ENCODE measurements at regions not wholly inside any gene's neighbourhood (a gene's known extent, or its start where the extent isn't known, plus 50 kb on each side); places are given as distances from the start of the nearest gene placed in this dataset.
"Not testable (repeated sequence)": the region's sequence is repeated elsewhere in the genome, so short reads cannot be mapped to it uniquely, and the experiment has no call there.

DNA sequence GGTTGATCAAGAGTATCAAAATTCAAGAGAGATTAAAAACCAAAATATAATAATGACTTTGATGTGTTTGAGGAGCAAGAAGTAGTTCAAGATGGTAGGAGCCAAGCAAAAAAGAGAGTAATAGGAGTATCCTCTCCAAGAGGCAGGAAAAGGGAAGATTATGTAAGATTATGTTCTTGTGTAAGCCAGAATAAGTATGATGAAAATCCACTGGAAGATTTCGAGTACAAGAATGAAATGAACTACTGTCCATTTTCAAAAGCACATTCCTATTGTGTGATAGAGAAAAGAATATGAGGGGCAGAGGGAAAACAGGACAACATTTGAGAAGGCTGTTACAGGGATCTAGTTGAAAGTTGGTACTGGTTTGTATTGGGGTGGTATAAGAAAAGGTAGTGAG lies 659.6 kb upstream of the INTU start:
- DNase-seq (ENCODE audit: low read depth in 2 of 2): no peak

DNA sequence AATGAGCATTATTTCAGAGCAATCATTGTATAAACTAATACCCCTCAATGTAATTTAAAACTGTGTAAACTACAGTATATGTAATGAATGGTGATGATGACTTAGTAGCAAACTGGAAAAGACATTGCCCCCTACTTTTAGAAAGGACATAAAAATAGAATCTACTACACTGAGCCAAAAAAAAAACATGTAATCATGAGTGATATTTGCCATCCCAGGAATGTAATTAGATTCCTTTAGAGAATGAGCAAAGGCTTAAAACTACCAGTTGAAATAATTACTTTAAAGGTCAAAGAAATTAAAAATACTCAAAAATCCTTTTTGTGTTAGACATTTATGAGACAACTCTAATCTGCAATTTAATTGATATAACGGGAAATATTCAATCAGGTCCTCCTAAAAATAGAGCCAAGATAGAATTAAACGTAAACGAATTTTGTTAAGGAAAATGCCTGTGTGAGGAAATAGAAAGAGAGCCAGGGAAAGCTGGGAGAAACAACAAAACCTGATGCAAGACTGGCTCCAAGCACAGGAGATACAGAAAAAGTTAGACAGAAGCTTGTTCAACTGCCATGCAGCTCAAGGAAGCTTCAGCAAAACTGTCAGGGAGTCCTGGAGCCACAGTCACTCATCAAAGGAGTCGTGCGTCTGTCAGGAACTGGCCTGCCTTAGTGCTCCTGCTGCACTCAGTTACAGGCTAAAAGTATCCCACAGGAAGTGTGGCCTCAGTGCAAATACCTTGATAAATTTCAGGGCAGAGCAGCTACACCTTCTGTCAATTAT lies 655.7 kb upstream of the INTU start:
- no peak for DNase-seq (ENCODE audit: low read depth in 2 of 2)

DNA sequence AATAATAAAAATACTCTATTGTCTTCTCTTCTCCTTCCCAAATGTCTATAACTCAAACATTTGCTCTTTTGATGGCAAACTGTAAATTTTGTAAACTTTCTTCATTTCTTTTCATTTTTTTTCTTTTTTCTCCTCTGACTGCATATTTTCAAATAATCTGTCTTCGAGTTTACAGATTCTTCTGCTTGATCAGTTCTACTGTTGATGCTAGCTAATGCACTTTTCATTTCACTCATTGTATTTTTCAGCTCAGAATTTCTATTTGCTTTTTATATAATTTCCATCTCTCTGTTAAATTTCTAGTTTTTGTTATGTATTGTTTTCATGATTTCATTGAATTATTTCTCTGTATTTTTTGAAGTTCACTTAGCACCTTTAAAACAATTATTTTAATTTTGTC lies 646.8 kb upstream of the INTU start:
- no peak for DNase-seq (ENCODE audit: low read depth in 2 of 2)

DNA sequence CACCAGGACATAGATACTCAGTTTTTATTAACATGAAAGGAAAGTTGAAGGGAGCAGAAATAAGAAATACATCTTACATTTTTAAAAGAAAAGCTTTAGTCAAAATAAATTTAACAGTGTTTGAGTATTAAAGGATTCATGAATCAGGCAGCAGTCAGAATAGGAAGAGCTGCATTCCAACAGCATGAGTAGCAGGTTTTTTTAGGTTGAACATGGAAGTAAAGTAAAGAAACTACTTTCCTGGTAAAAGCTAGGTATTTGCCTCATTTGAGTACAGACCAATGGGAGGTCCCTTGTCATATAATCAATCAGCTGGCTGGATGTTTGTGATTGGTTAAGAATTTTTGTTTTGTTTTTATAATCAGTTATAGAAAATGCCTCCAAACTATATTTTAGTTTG lies 645.9 kb upstream of the INTU start:
- DNase-seq (ENCODE audit: low read depth in 2 of 2): no peak

DNA sequence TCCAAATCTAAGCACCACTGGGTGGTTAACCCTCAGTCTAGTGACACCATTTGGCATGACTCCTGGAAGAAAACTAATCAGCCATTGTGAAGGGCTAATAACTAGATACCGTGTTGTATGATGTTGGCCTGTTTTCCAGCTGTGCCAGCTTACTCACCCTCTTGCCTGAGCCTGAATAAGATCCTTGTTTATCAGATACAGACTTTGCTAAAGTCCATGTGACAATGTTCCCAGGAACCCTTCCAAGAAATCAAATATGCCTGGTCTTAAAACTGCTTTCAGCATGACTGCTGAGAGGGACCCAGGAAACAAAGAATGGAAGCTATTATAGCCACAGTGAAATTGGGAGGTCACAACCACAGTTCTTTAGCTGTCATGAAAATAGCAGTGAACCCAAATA lies 640.8 kb upstream of the INTU start:
- no peak for DNase-seq (ENCODE audit: low read depth in 2 of 2)

DNA sequence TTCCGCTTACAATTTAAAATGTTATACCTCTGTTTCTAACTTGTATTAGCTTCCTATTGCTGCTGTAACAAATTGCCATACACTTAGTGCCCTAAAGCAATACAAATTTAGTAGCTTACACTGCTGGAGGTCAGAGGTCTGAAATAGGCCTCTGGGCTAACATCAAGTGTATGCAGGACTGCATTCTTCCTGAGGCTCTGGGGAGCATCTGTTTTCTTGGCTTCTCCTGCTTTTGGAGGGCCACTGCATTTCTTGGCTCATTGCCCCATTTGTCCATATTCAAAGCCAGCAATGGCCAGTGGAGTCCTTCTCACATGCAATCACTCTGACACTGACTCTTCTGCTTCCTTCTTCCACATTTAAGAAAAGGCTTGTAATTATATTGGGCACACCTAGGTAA lies 639.8 kb upstream of the INTU start:
- no peak for DNase-seq (ENCODE audit: low read depth in 2 of 2)

DNA sequence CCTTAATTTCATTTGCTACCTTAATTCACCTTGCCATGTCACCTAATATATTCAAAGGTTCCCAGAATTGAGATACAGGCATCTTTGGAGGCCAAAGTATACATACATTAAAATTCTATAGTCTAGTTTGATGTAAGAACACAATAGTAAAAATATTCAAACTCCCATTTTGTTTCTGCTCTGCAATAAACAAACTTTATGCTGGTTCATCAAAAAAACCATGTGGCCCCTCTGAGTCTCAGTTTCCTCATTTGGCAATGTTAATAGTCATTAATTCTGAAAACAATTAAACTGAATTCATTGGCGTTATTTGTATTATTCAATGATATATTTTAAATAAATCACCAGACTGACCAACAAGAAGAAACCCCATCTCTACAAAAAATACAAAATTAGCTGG lies 639.4 kb upstream of the INTU start:
- DNase-seq (ENCODE audit: low read depth in 2 of 2): no peak

DNA sequence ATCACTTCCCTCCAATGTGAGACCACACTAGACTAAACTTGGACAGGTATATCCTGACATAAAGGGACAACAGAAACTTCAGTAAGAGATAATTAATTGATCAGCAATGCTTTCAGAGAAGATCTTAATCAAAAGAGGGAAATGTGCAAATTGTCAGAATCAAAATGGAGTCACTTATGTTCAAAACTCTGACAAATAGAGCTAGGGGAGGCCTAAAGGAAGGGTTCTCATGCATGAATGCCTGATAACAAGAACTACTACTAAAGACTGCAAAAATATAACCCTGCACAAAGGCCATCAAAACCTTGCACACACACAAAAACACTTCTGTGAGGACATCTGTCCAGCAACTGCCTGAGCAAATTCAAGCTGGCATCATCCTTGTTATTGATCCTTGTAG lies 637.5 kb upstream of the INTU start:
- no peak for DNase-seq (ENCODE audit: low read depth in 2 of 2)

DNA sequence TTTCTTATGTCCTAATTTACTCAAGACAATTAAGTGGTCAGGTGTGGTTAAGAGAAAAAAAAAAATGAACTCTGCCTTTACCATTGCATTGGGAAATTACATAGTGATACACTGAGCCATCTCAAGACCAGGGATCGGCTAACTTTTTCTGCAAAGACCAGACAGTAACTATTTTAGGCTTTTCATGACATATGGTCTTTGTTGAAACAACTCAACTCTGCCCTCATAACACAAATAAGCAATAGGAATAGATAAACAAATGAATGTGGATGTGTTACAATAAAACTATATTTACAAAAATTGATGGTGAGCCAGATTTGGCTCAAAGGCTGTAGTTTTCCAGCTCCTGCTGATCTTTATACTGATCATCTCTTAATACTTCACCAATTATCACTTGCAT lies 632.6 kb upstream of the INTU start:
- no peak for DNase-seq (ENCODE audit: low read depth in 2 of 2)

DNA sequence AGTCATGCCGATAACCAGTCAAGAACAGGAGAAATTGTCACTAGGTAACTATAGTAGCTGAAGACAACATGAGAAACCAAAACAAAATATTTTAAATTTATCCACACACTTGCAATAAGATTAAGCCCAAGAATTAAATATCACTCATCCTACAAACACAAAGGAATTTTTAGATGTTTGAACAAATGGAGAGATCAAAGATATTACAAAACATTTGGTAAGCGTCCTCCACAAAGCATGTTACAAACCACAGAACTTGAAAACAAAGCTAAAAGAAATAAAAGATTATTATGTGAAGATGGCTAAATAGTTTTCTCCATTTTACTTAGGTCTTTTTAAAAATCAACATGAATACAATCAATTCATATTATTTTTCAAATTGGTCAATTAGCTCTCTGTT lies 631.9 kb upstream of the INTU start:
- DNase-seq (ENCODE audit: low read depth in 2 of 2): no peak

DNA sequence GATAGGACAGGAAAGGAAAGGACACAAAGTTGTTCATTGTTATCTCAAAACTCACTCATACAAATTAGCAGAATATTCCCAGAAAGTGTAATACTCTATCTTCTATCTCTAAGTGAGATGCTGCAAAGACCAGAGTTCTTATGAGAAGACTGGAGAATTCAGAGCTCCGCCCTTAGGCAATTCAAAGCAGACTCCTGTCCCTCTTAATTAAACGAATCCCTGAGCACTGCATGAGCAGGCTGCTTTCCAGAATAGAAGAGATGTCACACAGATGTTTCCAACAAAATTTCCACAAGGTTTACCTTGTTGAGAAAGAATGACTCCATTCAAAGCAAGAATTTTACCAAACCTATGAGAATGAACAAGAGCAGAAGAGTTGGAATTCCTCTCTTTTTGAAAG lies 630.8 kb upstream of the INTU start:
- DNase-seq (ENCODE audit: low read depth in 2 of 2): no peak

DNA sequence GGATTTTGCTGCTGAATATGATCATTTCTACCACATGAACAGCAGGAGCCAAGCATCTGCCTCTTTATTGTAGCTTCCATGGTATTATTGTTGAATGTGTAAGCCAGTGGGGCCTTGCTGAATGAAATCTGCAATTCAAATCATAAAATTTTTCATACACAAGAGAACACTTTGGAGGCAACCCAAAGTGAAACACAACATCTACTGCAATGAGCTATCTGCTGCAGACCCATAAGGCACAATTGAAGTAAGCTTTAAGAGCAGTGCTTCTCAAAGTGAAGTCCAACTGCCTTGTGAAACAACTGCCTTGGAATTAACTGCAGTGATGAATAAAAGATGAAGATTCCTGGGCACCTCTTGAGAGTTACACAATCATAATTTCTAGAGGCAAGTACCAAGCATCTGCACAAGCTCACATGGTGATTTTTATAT lies 626.3 kb upstream of the INTU start:
- no peak for DNase-seq (ENCODE audit: low read depth in 2 of 2)

DNA sequence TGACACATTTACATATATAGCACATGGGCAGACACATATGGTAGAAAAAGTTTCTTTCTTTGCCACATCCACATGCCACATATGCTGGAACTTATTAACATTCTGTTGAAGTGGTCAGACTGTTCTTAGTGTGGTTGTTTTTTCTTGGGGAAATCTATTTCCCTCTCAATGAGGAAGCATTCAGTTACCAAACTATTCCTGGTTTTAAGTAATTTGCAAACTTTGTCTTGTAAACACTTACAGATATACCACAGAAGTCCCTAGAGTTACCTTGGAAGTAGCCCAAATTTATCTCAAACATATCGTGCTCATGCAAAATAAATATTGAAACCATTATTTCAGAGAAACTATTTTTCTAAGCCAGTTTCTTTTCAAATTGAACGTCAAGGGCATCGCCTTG lies 625.5 kb upstream of the INTU start:
- DNase-seq (ENCODE audit: low read depth in 2 of 2): no peak

DNA sequence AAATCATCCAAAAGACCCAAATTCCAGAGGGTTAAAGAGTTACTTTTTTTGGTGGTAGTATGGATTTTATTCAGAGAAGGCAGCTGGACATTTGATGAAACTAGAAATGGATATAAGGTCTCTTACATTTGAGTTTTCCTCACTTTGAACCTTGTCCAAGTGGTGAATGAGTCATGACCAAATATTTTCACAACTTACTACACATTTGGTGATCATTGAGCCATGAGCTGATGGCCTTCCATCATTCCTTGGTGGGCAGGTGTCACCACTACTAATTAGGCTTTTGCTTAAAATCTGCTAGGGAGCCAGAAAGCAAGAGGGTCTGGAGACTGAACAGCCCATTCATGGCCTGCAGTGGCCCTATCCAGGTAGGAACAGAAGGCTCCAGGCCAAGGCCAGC lies 620.2 kb upstream of the INTU start:
- no peak for DNase-seq (ENCODE audit: low read depth in 2 of 2)

DNA sequence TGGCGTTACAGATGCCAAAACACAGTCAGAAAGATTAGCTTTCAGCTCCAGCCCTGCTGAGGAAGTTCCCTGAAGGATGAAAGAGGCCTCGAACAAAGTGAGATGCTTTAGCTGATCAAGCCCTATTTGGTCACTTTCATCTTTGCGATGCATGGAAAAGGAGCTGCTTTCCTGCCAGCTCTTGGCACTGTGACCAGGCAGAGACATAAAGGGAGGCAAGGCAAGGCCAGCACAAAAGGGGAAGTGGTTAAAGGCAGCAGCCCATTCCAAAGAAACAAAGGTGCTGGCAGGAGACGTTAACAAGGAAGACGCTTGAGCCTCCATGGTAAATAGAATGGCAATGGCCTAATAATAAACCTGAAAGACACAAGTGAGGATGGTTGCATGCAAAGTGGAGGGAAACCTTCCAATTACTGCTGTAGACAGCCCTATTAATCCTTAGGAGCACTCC lies 617.1 kb upstream of the INTU start:
- no peak for DNase-seq (ENCODE audit: low read depth in 2 of 2)

DNA sequence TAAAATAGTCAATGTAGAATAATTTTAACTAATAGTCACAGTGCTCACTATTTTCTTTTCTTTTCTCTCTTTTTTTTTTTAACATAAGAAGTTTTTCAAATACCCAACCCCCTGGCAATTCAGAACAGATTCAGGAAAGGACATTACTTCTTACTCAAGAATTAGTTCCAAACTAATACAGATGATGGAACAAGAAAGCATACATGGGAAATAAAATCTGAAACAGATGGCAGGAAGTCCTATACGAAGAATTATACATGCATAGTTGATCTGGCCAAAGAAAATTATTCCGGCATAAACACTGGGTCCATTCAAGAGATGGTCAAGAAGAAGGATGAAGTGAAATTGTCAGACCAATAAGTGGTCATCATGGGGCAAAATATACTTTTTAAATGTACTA lies 614.4 kb upstream of the INTU start:
- DNase-seq (ENCODE audit: low read depth in 2 of 2): no peak

DNA sequence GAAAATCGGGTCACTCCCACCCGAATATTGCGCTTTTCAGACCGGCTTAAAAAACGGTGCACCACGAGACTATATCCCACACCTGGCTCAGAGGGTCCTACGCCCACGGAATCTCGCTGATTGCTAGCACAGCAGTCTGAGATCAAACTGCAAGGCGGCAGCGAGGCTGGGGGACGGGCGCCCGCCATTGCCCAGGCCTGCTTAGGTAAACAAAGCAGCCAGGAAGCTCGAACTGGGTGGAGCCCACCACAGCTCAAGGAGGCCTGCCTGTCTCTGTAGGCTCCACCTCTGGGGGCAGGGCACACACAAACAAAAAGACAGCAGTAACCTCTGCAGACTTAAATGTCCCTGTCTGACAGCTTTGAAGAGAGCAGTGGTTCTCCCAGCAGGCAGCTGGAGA lies 611.9 kb upstream of the INTU start:
- DNase-seq (ENCODE audit: low read depth in 2 of 2): not testable (repeated sequence)

DNA sequence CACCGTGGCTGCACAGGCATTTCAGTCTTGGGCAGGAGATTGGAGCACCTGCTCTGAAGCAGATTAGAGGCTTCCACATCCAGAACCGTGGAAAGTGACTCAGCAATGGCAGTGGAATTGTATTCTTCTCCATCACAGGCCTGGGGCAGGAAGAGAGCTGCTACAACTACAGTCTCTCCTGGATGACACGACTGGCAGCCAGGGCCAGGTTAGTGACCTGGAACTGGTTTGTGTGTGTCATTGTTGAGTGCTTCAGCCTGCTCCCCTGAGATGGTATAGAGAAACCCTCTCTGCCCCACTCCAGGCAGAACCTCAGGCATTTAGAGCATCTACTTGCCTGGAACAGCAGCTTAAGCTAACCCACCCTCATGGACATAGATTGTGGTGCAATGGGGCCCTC lies 596.5 kb upstream of the INTU start:
- no peak for DNase-seq (ENCODE audit: low read depth in 2 of 2)

DNA sequence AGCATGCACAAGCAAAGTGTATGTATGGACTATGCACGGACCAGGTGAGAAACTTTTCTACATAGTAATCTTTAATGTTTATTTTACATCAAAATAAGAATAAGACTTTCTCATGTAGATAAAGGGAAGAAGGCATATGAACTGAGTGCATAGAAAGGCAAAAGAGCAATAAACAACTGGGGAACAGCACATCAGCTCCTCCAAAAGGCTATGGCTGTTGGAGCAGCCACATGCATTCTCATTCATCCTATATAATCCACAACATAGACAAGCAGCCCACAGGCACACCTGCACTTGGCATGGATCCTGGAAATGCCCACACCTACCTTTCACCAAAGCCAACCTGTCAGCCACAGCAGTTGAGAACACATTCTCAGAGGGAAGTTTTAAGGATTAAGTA lies 586.9 kb upstream of the INTU start:
- DNase-seq (ENCODE audit: low read depth in 2 of 2): no peak

DNA sequence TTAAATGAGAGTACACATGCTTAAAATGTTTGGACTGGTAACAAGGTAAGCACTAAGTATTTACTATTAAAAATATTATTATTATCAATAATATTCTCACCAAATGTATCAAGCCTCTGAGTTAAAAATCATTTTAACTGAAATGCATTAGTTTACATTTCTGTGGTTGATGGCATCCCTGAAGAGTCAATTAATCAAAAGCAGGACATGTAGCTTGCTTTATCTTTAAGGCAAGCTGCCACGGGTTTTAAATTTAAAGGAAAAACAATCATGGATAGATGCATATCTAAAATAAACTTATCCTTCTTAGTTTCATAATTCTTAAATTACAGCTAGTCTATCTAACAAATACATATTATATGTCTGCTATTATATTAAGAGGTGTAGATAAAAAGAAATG lies 584.8 kb upstream of the INTU start:
- no peak for DNase-seq (ENCODE audit: low read depth in 2 of 2)

DNA sequence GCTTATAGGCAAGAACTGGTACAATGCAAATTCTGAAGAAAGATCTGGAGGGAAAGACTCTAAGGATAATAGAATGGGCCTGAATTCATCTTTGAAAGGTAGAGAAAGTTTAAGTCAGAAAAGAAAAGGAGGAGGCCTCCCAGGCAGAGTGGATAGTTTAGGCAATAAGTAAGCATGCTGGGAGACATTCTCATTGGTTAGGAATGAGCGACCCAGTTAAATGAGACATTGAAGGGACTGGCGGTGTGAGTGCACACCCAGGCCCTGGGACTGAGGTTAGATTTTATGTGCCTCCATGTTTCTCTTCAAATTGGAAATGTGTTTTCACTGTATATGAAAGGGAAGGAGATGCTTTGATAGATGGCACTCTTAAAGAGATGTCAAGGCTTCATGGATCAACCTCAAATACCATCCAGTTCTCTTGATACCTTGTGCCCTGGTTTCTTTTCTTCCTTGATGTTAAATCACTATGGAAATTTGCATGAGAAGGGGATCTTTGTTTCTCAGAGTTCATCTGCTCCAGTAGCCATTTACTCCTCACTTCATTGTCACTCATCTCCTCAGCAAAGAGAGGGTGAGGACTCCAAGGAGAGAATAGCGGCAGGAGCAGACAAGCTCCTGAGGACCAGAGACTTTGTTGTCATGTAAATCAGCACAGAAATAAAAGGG lies 584.2 kb upstream of the INTU start:
- DNase-seq (ENCODE audit: low read depth in 2 of 2): no peak

DNA sequence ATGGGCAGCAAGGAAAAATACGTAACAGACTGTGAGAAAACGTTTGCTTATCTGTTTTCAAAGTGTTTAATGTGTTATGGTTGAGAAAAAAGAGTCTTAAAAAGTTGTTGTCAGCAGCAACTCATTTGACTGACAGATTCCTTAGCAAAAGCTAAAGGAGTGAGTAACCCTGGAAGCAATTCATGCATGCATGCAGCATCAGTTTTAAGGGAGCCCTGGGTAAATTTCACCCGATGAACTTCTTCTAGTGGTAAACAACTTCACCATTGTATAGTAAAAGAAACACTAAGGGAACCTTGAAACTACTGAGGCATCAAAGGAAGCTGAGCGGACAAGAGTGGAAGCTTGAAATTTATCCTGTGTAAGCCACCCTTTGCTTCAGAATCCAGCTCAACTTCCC lies 583.2 kb upstream of the INTU start:
- DNase-seq (ENCODE audit: low read depth in 2 of 2): no peak

DNA sequence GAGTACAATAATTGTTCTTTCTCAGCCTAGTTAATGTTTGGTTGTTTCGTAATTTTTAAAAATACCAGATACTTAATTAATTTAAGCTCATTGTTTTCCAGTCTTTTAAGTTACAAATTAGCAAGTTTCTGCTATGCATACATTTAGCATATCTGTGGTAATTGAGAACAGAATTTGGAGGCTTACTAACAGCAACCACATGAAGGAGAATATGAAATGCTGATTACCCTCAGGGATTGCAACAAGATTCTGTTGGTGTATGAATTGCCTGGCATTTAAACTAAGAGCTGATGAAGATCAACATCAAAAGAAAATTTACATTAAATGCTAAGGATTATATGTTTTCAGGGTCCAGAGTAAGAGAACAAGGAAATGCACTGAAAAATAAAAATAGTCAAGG lies 580.0 kb upstream of the INTU start:
- DNase-seq (ENCODE audit: low read depth in 2 of 2): no peak

DNA sequence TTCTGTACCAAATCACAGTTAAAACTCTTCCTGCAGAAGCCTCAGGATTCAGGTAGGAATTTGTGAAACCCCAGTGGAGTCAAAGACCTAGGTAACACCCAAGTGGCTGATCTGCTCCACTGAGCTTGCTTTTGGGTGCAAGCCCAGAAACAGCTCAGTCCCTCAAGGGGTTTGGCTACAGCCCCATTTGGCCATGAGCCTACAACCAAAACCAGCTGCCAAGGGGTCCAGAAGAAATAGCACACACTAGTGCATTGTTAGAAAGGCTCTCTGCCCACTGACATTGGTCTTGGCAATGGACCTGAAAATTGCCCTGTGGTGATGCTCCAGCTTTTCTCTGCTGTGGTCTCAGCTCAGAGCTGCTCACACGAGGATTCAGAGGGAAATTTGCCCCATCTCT lies 577.4 kb upstream of the INTU start:
- DNase-seq (ENCODE audit: low read depth in 2 of 2): no peak

All from stimulated activated CD8-positive, alpha-beta memory T cell treated with anti-CD3 and anti-CD28 coated beads, Interleukin-15, amount 100 ng/mL, for 48 hours (primary cell).